ENCODE measurements at regions not wholly inside any gene's neighbourhood (a gene's known extent, or its start where the extent isn't known, plus 50 kb on each side); places are given as distances from the start of the nearest gene placed in this dataset.
"Not testable (repeated sequence)": the region's sequence is repeated elsewhere in the genome, so short reads cannot be mapped to it uniquely, and the experiment has no call there.

DNA sequence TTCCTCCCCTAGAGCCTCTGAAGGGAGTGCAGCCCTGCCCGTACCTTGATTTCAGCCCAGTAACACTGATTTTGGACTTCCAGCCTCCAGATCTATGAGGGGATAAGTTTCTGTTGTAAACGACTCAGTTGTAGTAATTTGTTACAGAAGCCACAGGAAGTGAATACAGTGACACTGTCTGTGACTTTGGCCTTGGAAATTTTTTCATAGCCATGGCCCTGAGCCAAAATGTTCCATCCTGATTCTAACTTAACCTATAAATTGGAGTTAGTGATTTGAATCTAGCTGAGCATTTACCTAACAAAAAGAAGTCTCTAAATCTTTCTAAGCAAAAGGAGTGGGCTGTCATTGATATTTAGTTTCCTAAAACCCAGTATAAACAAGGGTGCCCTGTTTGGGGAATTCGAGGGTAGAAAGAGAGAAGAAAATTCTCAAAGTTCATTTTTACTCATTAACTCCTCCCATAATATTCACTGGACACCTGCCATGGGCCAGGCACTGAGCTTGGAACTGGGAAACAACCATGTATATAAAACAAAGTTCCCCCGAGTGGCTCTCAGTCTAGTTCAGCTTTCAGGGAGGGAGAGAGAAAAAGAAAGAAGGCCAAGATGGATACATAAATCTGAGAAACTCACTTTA, 162.3 kb downstream of the SKIDA1 start:
- no peak for DNase-seq

DNA sequence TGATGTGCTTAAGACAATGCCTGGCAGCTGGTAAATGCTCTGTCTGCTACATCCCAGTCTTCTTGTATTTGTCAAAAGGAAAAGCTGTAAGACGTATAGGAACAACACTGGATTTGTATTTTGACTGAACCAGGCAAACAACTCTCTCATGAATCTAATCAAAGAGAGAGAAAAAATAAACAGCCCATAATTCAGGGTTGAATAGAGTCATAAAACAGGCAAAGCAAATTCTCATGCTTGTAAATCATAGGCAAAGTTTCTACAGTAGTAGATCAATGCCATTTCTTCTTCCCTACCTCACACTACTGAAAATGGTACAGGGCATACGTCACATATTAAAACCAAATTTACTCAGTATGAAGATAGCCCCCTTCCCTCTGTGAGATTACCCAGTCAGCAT, 166.3 kb downstream of the SKIDA1 start:
- DNase-seq: no peak

DNA sequence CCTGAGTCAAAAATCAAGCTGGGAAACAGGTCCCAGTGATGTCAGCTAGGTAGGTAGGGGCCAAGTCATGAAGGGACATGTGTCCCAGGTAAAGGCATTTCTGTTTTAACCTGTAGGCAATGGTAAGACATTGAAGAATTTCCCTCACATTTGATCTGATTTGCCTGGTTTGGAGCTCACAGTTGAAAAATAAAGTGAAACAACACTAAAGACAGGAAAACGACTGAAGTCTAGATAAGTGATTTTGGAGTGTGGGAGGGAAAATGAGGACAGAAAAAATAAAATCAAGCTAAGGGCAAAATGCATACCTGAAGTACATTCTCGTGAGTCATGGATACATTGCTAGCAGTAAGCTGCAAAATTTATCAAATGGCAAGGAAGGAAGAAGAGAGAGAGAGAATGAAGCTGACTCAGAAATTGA, 169.9 kb downstream of the SKIDA1 start:
- DNase-seq: no peak

DNA sequence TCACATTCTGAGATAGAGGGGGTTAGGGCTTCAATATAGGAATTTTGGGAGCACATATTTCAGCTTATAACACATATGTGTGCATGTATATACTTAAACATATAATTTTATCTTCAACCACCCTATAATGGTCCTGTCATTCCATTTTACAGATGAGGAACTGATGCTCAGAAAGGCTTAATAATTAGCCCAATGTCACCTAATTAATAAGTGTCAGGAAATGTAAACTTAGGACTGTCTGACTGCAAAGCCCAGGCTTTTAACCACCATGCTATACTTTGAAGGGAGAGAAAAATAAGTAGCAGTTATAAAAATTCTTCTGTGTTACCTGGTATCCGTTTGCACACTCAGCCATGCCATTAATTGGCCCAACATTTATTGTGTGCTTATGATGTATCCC, 172.6 kb downstream of the SKIDA1 start:
- DNase-seq: no peak

DNA sequence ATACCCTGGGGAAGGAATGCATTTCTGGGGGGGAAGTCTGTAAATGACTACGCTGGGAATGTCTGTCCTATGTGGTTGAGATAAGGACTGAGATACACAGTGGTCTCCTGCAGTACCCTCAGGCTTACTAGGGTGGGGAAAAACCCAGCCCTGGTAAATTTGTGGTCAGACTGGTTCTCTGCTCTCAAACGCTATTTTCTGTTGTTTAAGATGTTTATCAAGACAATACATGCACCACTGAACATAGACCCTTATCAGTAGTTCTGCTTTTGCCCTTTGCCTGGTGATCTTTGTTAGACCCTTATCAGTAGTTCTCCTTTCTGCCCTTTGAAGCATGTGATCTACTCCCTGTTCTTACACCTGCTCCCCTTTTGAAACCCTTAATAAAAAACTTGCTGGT, 173.9 kb downstream of the SKIDA1 start:
- DNase-seq: not testable (repeated sequence)

DNA sequence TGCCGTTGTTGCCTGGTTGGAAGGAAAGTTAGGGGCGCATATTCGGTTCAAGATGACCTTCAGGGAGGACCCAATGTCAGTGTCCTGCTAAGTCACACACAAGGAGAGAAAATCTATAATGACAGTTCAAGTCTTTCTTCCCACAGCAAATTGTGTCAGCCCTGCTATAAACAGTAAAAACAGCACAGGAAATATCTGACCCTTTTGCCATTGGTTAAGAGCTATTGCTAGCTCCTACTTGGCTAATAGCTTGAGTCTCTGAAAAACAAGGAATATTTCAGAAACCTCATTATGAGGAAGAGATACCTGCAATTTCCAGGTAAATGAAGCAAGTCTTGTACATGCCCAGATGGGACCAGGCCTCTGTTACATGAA, 175.6 kb downstream of the SKIDA1 start:
- DNase-seq: no peak

DNA sequence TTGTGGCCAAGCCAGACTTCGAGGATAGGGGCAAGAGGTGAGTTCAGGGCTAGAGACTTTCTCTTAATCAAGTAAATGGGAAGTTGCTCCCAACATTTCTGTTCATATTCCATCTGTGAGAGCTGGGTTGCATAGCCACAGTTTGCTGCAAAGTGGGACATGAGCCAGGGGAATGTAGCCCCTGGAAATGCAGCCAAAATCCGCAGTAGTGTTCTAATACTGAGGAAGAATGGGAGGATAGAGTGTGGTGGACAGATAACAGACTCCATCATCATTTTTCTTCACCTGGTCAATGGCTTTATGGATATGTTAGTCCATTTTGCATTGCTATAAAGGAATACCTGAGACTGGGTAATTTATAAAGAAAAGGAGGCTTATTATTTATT, 177.7 kb downstream of the SKIDA1 start:
- DNase-seq: no peak

DNA sequence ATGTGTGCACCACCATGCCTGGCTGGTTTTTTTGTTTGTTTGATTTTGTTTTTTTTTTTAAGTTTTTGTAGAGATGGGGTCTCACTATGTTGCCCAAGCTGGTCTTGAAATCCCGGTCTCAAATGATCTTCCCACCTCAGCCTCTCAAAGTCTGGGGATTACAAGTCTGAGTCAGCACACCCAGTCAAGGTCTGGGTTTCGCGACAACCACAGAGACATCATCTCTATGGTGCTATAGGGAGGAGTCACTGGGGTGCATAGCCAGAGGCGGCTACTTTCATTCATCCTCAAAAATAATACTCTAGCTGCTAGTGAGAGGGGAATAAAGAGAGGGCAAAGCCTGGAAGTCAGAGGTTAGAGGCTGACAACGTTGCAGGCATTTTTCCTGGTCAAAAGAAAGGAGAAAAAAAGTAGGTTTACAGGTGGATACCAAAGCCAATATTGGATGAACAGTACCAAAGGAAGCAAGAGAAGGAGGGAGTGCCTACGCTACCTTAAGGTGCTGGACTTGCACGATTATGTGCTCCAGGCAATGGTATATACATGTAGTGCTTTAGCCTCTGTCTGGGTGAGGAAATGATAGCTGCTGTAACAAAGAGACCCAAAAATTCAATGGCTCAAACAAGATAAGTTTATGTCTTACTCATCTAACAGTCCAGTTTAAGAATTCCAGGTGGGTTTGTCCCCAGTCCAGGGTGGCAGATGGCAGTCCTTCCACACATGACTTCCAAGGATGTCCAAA, 178.3 kb downstream of the SKIDA1 start:
- no peak for DNase-seq

DNA sequence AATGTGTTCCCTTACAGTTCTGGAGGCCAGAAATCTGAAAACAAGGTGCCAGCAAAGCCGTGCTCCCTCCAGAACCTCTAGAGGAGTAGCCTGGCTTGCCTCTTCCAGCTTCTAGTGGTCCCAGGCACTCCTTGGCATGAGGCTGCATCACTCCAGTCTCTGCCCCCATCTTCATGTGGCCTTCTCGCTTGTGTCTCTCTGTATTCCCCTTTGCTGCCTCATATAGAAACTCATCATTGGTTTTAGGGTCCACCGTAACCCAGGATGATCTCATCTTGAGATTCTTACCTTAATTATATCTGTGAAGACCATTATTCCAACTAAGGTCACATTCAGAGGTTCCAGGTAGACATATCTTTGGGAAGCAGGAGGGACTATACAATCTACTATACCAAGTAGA, 182.4 kb downstream of the SKIDA1 start:
- no peak for DNase-seq

DNA sequence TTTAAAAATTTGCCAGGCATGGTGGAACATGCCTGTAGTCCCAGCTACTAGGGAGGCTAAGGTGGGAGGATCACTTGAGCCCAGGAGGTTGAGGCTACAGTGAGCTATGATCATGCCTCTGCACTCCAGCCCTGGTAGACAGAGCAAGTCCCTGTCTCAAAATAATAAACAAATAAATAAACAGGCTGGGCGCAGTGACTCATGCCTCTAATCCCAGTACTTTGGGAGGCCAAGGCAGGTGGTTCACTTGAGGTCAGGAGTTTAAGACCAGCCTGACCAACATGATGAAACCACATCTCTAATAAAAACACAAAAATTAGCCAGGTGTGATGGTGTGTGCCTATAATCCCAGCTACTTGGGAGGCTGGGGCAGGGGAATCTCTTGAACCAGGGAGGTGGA, 183.0 kb downstream of the SKIDA1 start:
- not testable (repeated sequence) for DNase-seq

DNA sequence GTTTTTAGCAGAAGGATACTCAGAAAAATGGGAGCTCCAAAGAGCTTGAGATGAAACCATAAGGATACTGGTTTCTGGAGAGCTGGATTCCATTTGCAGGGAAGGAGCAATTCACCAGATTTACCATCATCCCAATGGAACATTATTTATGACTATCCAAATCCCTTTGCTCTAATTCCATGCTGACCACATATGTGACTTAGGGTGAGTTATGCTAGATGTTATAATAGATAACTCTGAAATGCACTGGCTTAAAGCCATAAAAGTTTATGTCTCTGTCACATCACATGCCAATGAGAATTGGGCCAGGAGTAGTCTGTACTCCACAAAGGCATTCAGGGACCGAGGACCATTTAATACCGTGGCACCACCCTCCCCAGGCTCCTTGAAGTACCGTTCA, 185.2 kb downstream of the SKIDA1 start:
- no peak for DNase-seq

DNA sequence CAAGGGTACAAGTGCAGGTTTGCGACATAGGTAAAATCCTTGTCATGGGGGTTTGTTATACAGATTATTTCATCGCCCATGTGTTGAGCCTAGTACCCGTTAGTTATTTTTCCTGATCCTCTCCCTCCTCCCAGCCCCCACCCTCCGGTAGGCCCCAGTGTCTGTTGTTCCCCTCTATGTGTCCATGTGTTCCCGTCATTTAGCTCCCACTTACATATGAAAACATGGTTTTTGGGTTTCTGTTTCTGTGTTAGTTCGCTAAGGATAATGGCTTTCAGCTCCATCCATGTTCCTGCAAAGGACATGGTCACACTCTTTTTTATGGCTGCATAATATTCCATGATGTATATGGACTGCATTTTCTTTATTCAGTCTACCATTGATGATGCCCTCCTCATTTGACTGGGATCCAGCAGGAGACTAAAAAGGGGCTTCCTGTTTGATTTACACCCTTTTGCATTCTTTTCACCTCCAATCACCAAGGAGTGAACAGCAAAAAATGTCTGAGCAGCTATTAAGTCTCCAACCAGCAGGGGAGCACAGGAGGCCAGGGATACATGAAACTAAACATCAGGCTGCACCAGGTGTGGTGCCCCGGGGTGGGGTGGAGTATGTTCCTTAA, 188.2 kb downstream of the SKIDA1 start:
- DNase-seq: no peak

DNA sequence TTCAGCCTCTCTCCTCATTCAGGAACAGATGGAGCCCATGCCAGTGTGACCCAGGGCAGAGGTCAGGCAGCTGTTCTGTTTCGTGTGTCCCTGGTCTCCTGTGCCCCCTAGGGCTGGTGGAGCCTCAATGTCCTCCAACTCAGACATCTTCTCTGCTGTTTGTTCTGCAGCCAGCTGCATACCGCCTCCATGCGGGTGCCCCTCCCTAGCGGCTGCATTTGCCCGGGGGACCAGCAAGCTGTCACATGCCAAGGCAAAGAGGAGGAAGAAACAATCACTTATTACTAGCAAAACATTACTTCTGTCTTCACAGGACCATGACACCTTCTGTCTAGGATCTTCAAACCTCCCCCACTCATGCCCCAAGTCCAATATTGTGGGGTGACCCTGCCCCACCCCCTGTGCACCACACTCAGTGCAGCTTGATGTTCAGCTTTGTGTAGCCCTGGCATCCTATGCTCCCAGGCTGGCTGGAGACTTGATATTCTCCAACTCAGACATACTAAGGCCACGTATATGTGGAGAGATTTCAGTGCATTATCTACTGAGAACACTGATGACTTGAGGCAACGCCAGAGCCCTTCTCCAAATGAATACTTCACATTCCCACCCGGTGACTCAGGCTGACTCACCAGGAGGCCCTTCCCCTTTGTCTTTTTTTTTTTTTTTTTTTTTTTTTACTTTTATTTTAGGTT, 188.9 kb downstream of the SKIDA1 start:
- DNase-seq: no peak

DNA sequence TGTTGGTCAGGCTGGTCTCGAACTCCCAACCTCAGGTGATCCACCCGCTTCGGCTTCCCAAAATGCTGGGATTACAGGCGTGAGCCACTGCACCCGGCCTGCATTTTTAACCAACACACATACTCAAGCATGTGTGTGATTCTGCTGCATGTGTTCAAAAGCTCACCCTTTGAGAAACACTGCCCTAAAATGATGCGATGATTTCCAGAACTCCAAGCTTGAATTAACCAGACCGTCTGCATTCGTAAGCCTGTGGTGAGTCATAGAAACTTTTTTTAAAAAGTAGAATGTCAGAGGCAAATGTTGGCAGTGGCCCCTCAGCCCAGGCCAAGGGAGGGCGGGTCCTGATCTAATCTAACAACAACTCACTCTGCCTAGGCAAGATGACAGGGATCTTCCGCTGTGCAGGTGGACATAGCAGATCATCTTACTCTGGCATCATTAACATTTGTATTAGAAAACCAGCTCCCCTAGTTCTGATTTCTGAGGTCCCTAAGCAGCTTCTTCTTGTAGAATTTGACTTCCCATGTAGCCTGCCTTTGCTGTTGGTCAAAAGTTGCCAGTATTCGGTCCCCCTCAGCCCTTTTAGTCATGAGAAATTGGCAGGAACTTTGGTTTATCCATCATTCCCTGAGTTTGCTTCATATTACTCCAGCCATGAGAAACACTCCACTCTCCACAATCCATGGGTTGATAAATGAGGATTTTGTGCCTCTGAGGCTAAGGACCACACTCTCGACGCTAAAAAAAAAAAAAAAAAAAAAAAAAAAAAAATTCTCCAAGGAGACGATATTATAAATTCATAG, 190.4 kb downstream of the SKIDA1 start:
- no peak for DNase-seq

DNA sequence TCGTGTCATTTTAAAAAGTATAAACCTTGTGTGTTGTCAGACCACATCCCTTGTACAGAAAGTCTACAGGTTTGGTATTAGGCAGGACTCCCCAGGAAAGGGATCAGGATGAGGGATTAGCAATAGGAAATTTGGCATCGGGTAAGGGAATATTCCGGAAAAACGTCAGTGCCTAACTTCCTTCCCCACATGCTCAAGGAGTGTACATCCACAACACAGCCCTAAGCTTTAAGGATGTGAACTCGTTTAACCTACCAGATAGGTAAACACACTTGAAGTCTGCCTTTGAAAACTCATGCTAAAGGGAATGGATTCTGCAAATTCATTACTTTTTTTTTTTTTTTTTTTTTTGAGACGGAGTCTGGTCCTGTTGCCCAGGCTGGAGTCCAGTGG, 194.9 kb downstream of the SKIDA1 start:
- DNase-seq: no peak

DNA sequence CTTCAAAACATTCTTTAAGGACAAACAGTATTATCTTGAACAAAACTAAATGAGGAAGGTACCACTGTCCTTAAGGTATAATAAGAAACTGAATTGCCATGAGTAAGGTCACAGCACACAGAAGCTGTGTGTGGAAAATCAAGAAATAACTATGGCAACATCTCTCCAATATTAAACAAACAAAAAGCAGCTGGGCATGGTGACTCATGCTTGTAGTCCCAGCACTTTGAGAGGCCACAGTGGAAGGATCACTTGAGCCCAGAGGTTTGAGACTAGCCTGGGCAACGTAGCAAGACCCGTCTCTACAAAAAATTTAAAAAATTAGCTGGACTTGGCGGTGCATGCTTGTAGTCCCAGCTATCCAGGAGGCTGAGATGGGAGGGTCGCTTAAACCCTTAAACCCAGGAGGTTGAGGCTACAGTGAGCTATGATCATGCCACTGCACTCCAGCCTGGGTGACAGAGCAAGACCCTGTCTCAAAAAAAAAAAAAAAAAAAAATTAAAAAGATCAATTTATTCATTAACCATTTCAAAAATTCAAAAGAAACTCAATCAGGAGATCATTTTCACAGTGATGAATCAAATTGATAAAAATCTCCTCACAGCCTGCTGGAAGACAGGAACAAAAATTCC, 195.4 kb downstream of the SKIDA1 start:
- no peak for DNase-seq

DNA sequence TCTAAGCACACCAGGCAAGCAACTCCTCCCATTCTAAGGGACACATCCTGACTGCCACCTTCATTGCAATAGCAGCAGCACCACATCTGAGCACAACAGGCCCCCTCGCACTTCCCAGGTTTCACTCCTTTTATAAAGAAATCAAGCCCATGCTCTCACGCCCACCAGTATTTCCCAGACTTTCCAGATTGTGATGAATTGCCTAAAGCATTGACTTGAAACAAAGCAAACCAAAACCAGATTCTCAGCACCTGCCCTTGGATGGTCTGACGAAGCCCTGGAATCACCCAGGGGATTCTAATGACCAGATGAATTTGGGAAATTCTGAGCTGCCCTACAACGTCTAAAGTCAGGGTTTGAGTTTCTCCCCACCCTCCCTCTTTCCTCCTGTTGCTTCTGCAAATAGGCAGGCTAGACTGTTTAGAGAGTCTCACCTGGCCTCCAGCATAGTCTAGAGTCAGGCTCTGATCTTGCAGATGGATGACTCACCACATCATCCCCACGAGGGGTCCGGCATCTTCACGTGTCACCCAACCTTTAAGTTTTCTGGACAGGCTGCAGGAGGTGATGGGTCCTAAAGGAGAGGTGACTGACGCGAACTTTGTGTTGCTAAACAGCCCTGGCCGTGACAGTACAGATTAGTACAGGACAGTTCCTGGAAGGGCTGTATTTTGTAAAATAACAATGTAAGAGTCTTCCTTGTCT, 198.0 kb downstream of the SKIDA1 start:
- no peak for DNase-seq

DNA sequence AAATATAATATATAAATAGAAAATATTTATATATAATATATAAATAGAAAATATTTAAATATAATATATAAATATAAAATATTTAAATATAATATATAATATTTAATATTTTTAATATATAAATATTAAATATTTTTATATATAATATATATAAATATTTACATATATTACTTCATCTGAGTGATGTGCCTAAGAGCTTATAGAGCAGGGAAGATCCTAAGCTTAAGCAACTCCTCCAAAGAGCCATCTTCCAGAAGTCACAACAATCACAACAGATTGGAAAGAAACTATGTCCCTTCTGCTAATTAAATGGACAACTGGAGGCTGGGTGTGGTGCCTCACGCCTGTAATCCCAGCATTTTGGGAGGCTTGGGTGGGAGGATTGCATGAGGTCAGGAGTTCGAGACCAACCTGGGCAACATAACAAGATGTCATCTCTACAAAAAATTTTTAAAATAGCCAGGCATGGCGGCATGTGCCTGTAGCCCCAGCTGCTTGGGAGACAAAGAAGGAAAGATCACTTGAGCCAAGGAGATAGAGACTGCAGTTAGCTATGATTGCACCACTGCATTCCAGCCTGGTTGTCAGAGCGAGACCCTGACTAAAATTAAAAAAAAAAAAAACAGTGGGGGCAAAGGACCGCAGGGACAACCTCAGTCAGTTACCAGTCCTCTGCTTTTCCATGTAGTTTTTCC, 198.7 kb downstream of the SKIDA1 start:
- no peak for DNase-seq

DNA sequence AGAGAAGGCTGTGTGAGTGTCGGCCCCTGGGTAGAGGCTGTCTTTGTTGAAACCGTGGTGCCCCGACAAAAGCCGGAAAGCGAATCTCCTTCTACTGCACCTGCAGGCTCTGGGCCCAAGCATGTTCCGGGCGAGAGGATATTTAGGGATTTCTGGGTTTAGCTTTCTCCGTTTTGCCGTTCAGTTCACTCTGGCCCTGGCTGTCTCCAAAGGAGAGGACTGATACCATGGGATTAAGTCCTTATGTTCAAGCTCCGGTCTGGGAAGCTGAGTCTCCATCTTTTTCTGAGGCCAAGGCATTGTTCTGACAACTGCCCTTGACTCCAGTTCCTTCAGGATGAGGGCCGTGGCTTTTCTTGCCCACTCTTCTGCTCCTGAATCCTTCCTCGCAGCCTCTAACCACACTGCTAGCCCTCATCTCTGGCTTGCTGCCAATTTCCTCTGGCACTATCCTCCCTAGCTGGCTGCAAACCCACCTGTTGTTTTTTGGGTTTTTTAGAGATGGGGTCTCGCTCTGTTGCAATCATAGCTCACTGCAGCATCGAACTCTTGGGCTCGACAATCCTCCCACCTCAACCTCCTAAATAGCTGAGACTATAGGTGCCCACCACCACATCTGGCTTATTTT, 206.8 kb downstream of the SKIDA1 start:
- DNase-seq: peak; percentile 47

DNA sequence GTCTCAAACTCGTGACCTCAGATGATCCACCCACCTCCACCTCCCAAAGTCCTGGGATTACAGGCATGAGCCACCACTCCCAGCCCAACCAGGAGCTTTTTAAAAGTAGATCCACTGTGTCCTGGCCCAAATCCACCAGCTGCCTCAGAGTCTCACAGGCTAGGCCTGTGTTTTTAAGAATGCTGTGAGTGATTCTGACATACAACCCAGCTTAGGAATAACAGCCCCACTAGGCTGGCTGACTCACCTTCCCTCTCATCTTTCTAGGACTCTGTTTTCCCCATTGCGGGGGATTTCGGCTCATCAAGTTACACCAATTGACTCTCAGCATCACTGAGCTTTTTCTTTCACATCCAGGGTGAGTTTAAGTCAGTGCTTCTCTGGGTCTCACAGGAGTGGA, 207.6 kb downstream of the SKIDA1 start:
- DNase-seq: no peak
